CD4-positive, alpha-beta memory T cell (primary cell): ENCODE measurements at regions not wholly inside any gene's neighbourhood (a gene's known extent, or its start where the extent isn't known, plus 50 kb on each side); places are given as distances from the start of the nearest gene placed in this dataset.
"Not testable (repeated sequence)": the region's sequence is repeated elsewhere in the genome, so short reads cannot be mapped to it uniquely, and the experiment has no call there.

Experiments
- CTCF ChIA-PET: fragments of 350-600 bp; sonication (Branson Sonifier 250); formaldehyde crosslinking; loops from one replicate; lab custom pipeline; 2021; ENCODE audit warnings: inconsistent platforms; ENCODE audit not compliant: partially characterized antibody; lab: Charles Lee
- POLR2A ChIA-PET: fragments of 350-600 bp; sonication (Branson Sonifier 250); formaldehyde crosslinking; loops from one replicate; lab custom pipeline; 2021; ENCODE audit not compliant: partially characterized antibody; lab: Charles Lee
- DNase-seq, 5 donors: peaks; one replicate each; pipeline versions ENCODE4 v3.0.0 to v3.0.0-alpha.2; 2020 to 2022; ENCODE audit warnings: mixed read lengths in 1 of 5
- H3K27ac ChIP-seq: one replicate; pipeline ENCODE4 v1.7.0; 2013; ENCODE audit warnings: low read depth, low read length
- H3K27me3 ChIP-seq: 2 replicates; pipeline ENCODE4 v1.7.0; 2013; ENCODE audit warnings: mild to moderate bottlenecking, low read length, moderate library complexity; ENCODE audit not compliant: insufficient read depth
- H3K36me3 ChIP-seq: 2 replicates; pipeline ENCODE4 v1.7.0; 2013; ENCODE audit warnings: mild to moderate bottlenecking, low read length, moderate library complexity; ENCODE audit not compliant: insufficient read depth
- H3K4me1 ChIP-seq: 2 replicates; pipeline ENCODE4 v1.7.0; 2013; ENCODE audit warnings: mild to moderate bottlenecking, low read length, moderate library complexity; ENCODE audit not compliant: insufficient read depth
- H3K4me3 ChIP-seq, 2 donors: one replicate each; pipeline ENCODE4 v1.7.0; 2013; ENCODE audit warnings: low read length in 2 of 2, mild to moderate bottlenecking in 1 of 2
- H3K9me3 ChIP-seq, 2 donors: one replicate each; pipeline ENCODE4 v1.7.0; 2013; ENCODE audit warnings: low read length in 2 of 2, control low read depth in 1 of 2; ENCODE audit not compliant: control insufficient read depth in 1 of 2
- H3K27ac Mint-ChIP-seq, 7 donors: one replicate each; pipeline ENCODE4 v1.8.0; 2020 to 2021; ENCODE audit warnings: mixed read lengths in 7 of 7, mild to moderate bottlenecking in 6 of 7, inconsistent platforms in 3 of 7, moderate library complexity in 3 of 7
- H3K27me3 Mint-ChIP-seq, 2 donors: one replicate each; pipeline ENCODE4 v1.8.0; 2020 to 2021; ENCODE audit warnings: mixed read lengths in 2 of 2
- H3K36me3 Mint-ChIP-seq, 2 donors: one replicate each; pipeline ENCODE4 v1.8.0; 2020 to 2021; ENCODE audit warnings: mixed read lengths in 2 of 2, inconsistent platforms in 1 of 2, mild to moderate bottlenecking in 1 of 2
- H3K4me1 Mint-ChIP-seq, 4 donors: one replicate each; pipeline ENCODE4 v1.8.0; 2020 to 2021; ENCODE audit warnings: mixed read lengths in 4 of 4, mild to moderate bottlenecking in 1 of 4
- H3K4me3 Mint-ChIP-seq, 8 donors: one replicate each; pipeline ENCODE4 v1.8.0; 2020 to 2021; ENCODE audit warnings: mixed read lengths in 8 of 8, mild to moderate bottlenecking in 7 of 8, moderate library complexity in 6 of 8, inconsistent platforms in 3 of 8
- H3K9me3 Mint-ChIP-seq, 8 donors: one replicate each; pipeline ENCODE4 v1.8.0; 2020 to 2021; ENCODE audit warnings: mixed read lengths in 8 of 8, mild to moderate bottlenecking in 5 of 8, inconsistent platforms in 3 of 8, moderate library complexity in 1 of 8
- intact Hi-C: fragments of 100-400 bp; cut with micrococcal nuclease; formaldehyde crosslinking; loops from one replicate; pipeline ENCODE4 v1.15.1; 2023

DNA sequence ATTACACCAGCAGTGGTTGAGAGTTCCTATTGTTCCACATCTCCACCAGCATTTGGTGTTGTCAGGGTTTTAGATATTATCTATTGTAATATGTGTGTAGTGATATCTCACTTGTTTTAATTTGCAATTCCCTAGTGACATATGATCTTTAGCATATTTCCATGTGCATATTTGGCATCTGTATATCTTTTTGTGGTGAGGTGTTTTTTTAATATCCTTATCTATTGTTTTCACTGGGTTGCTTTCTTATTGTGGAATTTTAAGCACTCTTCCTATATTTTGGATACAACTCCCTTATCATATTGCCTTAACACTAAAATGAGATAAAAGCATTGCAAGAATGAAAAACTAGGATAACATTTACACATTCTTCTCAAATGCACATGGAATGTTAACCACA, 453.9 kb upstream of the FSIP2 start:
- ChIA-PET CTCF (no interaction called here), POLR2A (no interaction called here)
- H3K27me3 ChIP-seq = no peaks in the 10 kb centered on the region
- no peak overlapping the region for H3K27ac ChIP-seq
- Mint-ChIP-seq H3K9me3 (no peaks in the 10 kb centered on the region), H3K4me3 (no peak overlapping the region), H3K27ac (no peak overlapping the region), H3K4me1 (no peaks in the 10 kb centered on the region), H3K27me3 (no peaks in the 10 kb centered on the region), H3K36me3 (no peaks in the 10 kb centered on the region)
- H3K4me3 ChIP-seq = no peak overlapping the region
- no peaks in the 10 kb centered on the region for H3K4me1 ChIP-seq
- intact Hi-C loops = no loop called here
- no peaks in the 10 kb centered on the region for H3K36me3 ChIP-seq
- no peak for DNase-seq
- H3K9me3 ChIP-seq = no peaks in the 10 kb centered on the region

DNA sequence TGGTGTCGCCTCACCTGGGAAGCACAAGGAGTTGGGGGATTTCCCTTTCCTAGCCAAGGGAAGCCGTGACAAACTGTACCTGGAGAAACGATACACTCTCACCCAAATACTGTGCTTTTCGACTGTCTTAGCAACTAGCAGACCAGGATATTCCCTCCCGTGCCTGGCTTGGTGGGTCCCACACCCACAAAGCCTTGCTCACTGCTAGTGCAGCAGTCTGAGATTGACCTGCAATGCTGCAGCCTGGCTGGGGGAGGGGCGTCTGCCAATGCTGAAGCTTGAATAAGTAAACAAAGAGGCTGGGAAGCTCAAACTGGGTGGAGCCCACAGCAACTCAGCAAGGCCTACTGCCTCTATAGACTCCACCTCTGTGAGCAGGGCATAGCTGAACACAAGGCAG, 448.6 kb upstream of the FSIP2 start:
- H3K36me3 Mint-ChIP-seq, H3K4me1 ChIP-seq, H3K4me1 Mint-ChIP-seq, H3K4me3 Mint-ChIP-seq, H3K27ac Mint-ChIP-seq, H3K27me3 ChIP-seq, H3K27ac ChIP-seq, H3K27me3 Mint-ChIP-seq, POLR2A ChIA-PET, CTCF ChIA-PET, H3K4me3 ChIP-seq, H3K9me3 ChIP-seq, intact Hi-C loops, H3K9me3 Mint-ChIP-seq, H3K36me3 ChIP-seq: not testable (repeated sequence)
- peak in 1 of 5 donors; percentile 22 for DNase-seq

DNA sequence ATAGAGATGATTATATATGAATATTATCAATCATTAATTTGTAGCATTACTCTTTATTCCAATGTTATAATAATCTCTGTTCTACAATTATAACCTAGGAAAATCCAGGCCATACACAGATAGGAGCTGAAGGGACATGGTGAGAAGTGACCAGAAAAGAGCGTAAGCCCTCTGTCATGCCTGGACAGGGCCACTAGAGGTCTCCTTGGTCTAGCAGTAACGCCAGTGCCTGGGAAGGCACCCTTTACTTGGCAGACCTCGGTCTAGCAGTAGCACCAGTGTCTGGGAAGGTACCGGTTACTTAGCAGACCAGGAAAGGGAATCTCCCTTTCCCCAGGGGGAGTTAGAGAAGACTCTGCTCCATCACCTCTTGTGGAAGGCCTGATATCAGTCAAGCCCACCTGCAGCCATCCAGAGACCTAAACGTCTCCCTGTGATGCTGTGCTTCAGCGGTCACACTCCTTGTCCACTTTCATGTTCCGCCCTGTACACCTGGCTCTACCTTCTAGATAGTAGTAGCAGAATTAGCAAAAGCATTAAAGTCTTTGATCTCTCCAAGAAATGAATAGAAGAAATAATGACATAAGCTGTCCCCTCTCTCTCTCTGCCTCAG, 447.5 kb upstream of the FSIP2 start:
- CTCF ChIA-PET = no interaction called here
- H3K4me1 Mint-ChIP-seq = no peaks in the 10 kb centered on the region
- no peak overlapping the region for H3K27ac ChIP-seq
- DNase-seq = no peak
- H3K4me3 Mint-ChIP-seq = no peak overlapping the region
- H3K27me3 Mint-ChIP-seq = no peaks in the 10 kb centered on the region
- POLR2A ChIA-PET = no interaction called here
- no peaks in the 10 kb centered on the region for H3K27me3 ChIP-seq
- H3K9me3 ChIP-seq = no peaks in the 10 kb centered on the region
- H3K4me3 ChIP-seq = no peak overlapping the region
- H3K9me3 Mint-ChIP-seq = peaks cover 0 to 9% (median 1%) of the 10 kb centered on the region in 8 donors
- no peaks in the 10 kb centered on the region for H3K36me3 ChIP-seq
- no peaks in the 10 kb centered on the region for H3K4me1 ChIP-seq
- no peak overlapping the region for H3K27ac Mint-ChIP-seq
- intact Hi-C loops = no loop called here
- H3K36me3 Mint-ChIP-seq = no peaks in the 10 kb centered on the region

DNA sequence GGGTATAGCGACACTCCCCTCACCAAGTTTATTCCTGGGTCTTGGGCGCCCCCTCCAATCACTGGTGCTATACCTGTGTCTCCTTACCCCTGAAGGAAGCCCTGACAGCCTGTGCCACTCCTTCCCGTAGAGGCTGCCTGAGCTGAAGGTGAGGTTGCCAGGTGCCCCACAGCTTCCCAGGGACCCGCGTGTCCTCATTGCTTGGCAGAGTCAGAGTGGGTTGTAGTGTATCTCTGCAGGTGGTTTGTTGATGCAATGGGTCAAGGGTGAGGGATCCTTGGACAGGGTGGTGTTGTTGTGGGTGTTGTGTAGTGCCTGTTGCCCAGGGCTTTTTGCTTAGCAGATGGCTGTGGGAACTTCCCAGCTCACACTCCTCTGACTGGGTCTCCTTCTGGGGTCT, 438.7 kb upstream of the FSIP2 start:
- POLR2A ChIA-PET = no interaction called here
- CTCF ChIA-PET = no interaction called here
- peaks cover 0 to 8% (median 4%) of the 10 kb centered on the region in 8 donors for H3K9me3 Mint-ChIP-seq
- Histone ChIP-seq H3K27ac (no peak overlapping the region), H3K4me1 (no peaks in the 10 kb centered on the region), H3K27me3 (no peaks in the 10 kb centered on the region), H3K4me3 (no peak overlapping the region), H3K9me3 (no peaks in the 10 kb centered on the region), H3K36me3 (no peaks in the 10 kb centered on the region)
- no peak for DNase-seq
- H3K4me3 Mint-ChIP-seq = peak overlapping the region in 1 of 8 donors; percentile 19
- intact Hi-C loops = no loop called here
- H3K4me1 Mint-ChIP-seq = no peaks in the 10 kb centered on the region
- H3K36me3 Mint-ChIP-seq = no peaks in the 10 kb centered on the region
- no peak overlapping the region for H3K27ac Mint-ChIP-seq
- no peaks in the 10 kb centered on the region for H3K27me3 Mint-ChIP-seq

DNA sequence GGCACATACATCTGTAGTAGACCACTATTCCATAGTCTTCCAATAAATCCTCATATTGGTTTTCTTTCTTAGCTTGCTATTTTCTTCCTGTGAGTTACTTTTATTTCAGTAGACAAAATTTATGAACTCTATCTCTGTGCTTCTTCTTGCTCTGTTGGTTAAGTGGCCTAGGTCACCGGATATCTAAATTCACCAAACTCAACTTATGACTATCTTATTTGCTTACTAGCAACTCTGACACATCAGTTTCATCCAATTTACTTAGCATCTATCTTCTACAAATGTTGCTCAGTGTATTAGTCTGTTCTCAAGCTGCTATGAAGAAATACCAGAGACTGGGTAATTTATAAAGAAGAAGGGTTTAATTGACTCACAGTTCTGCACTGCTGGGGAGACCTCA, 432.5 kb upstream of the FSIP2 start:
- no peaks in the 10 kb centered on the region for H3K27me3 Mint-ChIP-seq
- CTCF ChIA-PET = no interaction called here
- H3K4me3 Mint-ChIP-seq = no peak overlapping the region
- no peak for DNase-seq
- Histone ChIP-seq H3K27ac (no peak overlapping the region), H3K27me3 (no peaks in the 10 kb centered on the region), H3K4me1 (no peaks in the 10 kb centered on the region), H3K36me3 (no peaks in the 10 kb centered on the region), H3K4me3 (no peak overlapping the region), H3K9me3 (no peaks in the 10 kb centered on the region)
- H3K4me1 Mint-ChIP-seq = no peaks in the 10 kb centered on the region
- H3K27ac Mint-ChIP-seq = no peak overlapping the region
- intact Hi-C loops = no loop called here
- peaks cover 0 to 8% (median 4%) of the 10 kb centered on the region in 8 donors for H3K9me3 Mint-ChIP-seq
- POLR2A ChIA-PET = no interaction called here
- H3K36me3 Mint-ChIP-seq = no peaks in the 10 kb centered on the region

DNA sequence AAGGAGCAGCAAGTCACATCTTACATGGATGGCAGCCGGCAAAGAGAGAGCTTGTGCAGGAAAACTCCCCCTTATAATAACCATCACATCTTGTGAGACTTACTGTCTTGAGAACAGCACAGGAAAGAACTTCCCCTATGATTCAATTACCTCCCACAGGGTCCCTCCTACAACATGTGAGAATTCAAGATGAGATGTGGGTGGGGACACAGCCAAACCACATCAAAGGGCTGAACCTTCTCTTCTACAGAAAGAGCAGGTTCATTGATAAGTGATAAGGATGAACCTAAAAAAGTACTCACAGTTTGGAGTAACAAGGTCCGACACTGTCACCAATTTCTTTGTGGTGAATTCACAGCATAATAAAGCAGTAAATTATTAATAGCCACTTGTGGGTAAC, 422.2 kb upstream of the FSIP2 start:
- CTCF ChIA-PET = no interaction called here
- intact Hi-C loops = no loop called here
- no peak overlapping the region for H3K4me3 Mint-ChIP-seq
- Histone ChIP-seq H3K27me3 (no peaks in the 10 kb centered on the region), H3K9me3 (no peaks in the 10 kb centered on the region), H3K4me3 (no peak overlapping the region), H3K27ac (no peak overlapping the region), H3K4me1 (no peaks in the 10 kb centered on the region), H3K36me3 (no peaks in the 10 kb centered on the region)
- H3K27ac Mint-ChIP-seq = no peak overlapping the region
- POLR2A ChIA-PET = no interaction called here
- no peaks in the 10 kb centered on the region for H3K36me3 Mint-ChIP-seq
- no peaks in the 10 kb centered on the region for H3K27me3 Mint-ChIP-seq
- H3K4me1 Mint-ChIP-seq = no peaks in the 10 kb centered on the region
- no peak for DNase-seq
- H3K9me3 Mint-ChIP-seq = peaks cover 0 to 14% (median 3%) of the 10 kb centered on the region in 8 donors

DNA sequence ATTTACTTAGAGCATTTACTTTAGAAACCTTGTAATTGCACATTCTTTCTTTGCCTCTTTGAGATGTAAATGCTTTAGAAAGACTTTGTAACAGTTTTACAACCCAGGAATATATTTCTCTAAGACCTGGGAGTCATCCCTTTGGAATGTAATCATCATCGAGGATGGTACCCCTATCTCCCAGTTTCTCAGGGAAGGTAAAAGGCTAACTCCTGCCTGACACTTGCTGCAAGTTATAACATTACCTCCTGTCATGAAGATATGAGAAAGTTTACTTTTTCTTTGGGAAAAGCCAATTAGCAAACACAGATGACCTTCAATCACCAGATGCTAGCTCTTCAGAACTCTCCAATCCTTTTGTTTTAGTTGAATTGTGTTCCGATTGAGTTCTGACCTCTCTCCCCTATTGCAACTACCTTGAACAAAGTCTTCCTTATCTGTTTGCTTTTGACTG, 420.3 kb upstream of the FSIP2 start:
- no peaks in the 10 kb centered on the region for H3K27me3 Mint-ChIP-seq
- ChIA-PET CTCF (no interaction called here), POLR2A (no interaction called here)
- no peaks in the 10 kb centered on the region for H3K4me1 ChIP-seq
- H3K36me3 Mint-ChIP-seq = no peaks in the 10 kb centered on the region
- H3K4me3 Mint-ChIP-seq = no peak overlapping the region
- no peak overlapping the region for H3K4me3 ChIP-seq
- H3K27ac ChIP-seq = no peak overlapping the region
- no peaks in the 10 kb centered on the region for H3K4me1 Mint-ChIP-seq
- H3K36me3 ChIP-seq = no peaks in the 10 kb centered on the region
- intact Hi-C loops = no loop called here
- no peaks in the 10 kb centered on the region for H3K27me3 ChIP-seq
- DNase-seq = no peak
- H3K9me3 Mint-ChIP-seq = peaks cover 0 to 14% (median 3%) of the 10 kb centered on the region in 8 donors
- no peaks in the 10 kb centered on the region for H3K9me3 ChIP-seq
- no peak overlapping the region for H3K27ac Mint-ChIP-seq

DNA sequence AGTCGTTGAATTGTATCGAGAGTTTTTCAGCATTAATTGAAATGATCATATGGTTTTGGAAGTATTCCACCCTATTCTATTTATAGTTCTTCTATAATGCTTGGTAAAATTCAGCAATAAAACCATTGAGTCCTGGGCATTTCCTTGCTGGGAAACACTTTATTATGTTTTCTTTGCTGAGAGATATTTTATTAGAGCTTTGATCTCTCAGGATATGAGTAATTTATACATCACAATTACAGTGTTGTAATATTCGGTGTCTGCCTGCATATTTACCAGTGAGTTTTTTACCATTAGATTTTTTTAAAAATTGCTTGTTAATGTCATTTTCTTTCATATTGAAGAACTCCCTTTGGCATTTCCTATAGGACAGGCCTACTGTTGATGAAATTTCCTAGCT, 402.7 kb upstream of the FSIP2 start:
- CTCF ChIA-PET = no interaction called here
- Mint-ChIP-seq H3K36me3 (no peaks in the 10 kb centered on the region), H3K27me3 (no peaks in the 10 kb centered on the region), H3K4me1 (no peaks in the 10 kb centered on the region), H3K27ac (no peak overlapping the region), H3K4me3 (no peak overlapping the region), H3K9me3 (peaks cover 2 to 18% (median 10%) of the 10 kb centered on the region in 8 donors)
- Histone ChIP-seq H3K9me3 (peaks cover 0 to 3% of the 10 kb centered on the region in 2 donors), H3K36me3 (no peaks in the 10 kb centered on the region), H3K27ac (no peak overlapping the region), H3K27me3 (no peaks in the 10 kb centered on the region), H3K4me3 (no peak overlapping the region), H3K4me1 (no peaks in the 10 kb centered on the region)
- DNase-seq = no peak
- POLR2A ChIA-PET = no interaction called here
- intact Hi-C loops = no loop called here
